ENCODE measurements at regions not wholly inside any gene's neighbourhood (a gene's known extent, or its start where the extent isn't known, plus 50 kb on each side); places are given as distances from the start of the nearest gene placed in this dataset.
"Not testable (repeated sequence)": the region's sequence is repeated elsewhere in the genome, so short reads cannot be mapped to it uniquely, and the experiment has no call there.

GRCh38 chr14:105630935-105631779 is 104.8 kb downstream of the TMEM121 start:
- not testable (repeated sequence) for TF ChIP-seq TAF1 (conservative IDR thresholded peaks at IDR 0.05); MAX (IDR thresholded peaks at IDR 0.05); CTCF (IDR thresholded peaks at IDR 0.05; ENCODE audit: low read depth, low read length, missing input control); RAD21 (IDR thresholded peaks at IDR 0.05); YY1 (IDR thresholded peaks at IDR 0.05)
- TF ChIP-seq, protein P1, sequence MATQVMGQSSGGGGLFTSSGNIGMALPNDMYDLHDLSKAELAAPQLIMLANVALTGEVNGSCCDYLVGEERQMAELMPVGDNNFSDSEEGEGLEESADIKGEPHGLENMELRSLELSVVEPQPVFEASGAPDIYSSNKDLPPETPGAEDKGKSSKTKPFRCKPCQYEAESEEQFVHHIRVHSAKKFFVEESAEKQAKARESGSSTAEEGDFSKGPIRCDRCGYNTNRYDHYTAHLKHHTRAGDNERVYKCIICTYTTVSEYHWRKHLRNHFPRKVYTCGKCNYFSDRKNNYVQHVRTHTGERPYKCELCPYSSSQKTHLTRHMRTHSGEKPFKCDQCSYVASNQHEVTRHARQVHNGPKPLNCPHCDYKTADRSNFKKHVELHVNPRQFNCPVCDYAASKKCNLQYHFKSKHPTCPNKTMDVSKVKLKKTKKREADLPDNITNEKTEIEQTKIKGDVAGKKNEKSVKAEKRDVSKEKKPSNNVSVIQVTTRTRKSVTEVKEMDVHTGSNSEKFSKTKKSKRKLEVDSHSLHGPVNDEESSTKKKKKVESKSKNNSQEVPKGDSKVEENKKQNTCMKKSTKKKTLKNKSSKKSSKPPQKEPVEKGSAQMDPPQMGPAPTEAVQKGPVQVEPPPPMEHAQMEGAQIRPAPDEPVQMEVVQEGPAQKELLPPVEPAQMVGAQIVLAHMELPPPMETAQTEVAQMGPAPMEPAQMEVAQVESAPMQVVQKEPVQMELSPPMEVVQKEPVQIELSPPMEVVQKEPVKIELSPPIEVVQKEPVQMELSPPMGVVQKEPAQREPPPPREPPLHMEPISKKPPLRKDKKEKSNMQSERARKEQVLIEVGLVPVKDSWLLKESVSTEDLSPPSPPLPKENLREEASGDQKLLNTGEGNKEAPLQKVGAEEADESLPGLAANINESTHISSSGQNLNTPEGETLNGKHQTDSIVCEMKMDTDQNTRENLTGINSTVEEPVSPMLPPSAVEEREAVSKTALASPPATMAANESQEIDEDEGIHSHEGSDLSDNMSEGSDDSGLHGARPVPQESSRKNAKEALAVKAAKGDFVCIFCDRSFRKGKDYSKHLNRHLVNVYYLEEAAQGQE (IDR thresholded peaks at IDR 0.05), result not testable (repeated sequence)
- TF ChIP-seq, protein P2, sequence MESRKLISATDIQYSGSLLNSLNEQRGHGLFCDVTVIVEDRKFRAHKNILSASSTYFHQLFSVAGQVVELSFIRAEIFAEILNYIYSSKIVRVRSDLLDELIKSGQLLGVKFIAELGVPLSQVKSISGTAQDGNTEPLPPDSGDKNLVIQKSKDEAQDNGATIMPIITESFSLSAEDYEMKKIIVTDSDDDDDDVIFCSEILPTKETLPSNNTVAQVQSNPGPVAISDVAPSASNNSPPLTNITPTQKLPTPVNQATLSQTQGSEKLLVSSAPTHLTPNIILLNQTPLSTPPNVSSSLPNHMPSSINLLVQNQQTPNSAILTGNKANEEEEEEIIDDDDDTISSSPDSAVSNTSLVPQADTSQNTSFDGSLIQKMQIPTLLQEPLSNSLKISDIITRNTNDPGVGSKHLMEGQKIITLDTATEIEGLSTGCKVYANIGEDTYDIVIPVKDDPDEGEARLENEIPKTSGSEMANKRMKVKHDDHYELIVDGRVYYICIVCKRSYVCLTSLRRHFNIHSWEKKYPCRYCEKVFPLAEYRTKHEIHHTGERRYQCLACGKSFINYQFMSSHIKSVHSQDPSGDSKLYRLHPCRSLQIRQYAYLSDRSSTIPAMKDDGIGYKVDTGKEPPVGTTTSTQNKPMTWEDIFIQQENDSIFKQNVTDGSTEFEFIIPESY (IDR thresholded peaks at IDR 0.05), result not testable (repeated sequence)
